ENCODE measurements at regions not wholly inside any gene's neighbourhood (a gene's known extent, or its start where the extent isn't known, plus 50 kb on each side); places are given as distances from the start of the nearest gene placed in this dataset.

GRCh38 chr16:5826332-5826731, 728.7 kb upstream of the EEF2KMT start:
- TF ChIP-seq CTCF (IDR thresholded peaks at IDR 0.05) (no peak), POLR2A (IDR thresholded peaks at IDR 0.05) (no peak), POLR2AphosphoS5 (IDR thresholded peaks at IDR 0.05) (no peak)
